Endothelial cell of umbilical vein (primary cell): ENCODE measurements at regions not wholly inside any gene's neighbourhood (a gene's known extent, or its start where the extent isn't known, plus 50 kb on each side); places are given as distances from the start of the nearest gene placed in this dataset.

Source experiments
- BruUV-seq: library from RNA; stranded (reverse); fragments of 400-500 nt; replicated peaks from 2 replicates; lab custom pipeline; 2021; lab: Mats Ljungman, UMichigan
- CTCF ChIA-PET: fragments of 300-600, 350-600 bp; sonication (Branson Sonifier 250); formaldehyde crosslinking; loops from one replicate; lab custom pipeline; 2021; ENCODE audit warnings: antibody characterized with exemption, inconsistent platforms; lab: Charles Lee
- POLR2A ChIA-PET: fragments of 300-600, 350-600 bp; sonication (Branson Sonifier 250); formaldehyde crosslinking; loops from one replicate; lab custom pipeline; 2021; ENCODE audit warnings: antibody characterized with exemption, inconsistent platforms; lab: Charles Lee
- DNase-seq: peaks from one replicate; pipeline ENCODE4 v3.0.0-alpha.2; 2011; ENCODE audit warnings: low read depth, low spot score
- FAIRE-seq: peaks from 2 replicates; lab custom pipeline; 2011; peaks lifted over from hg19 to GRCh38; lab: Jason Lieb, UNC
- H2AFZ ChIP-seq: 2 replicates; pipeline ENCODE4 v1.6.0; 2012; ENCODE audit warnings: low read depth, low read length, control low read depth, inconsistent platforms
- H3K27ac ChIP-seq: 2 replicates; pipeline ENCODE4 v1.5.1; 2011; ENCODE audit warnings: low read depth, mild to moderate bottlenecking, control low read depth, low read length, moderate library complexity; ENCODE audit not compliant: insufficient read depth
- H3K27me3 ChIP-seq, 2 experiments: 2 replicates each; pipeline versions ENCODE4 v1.6.0 to v1.6.1; 2011; ENCODE audit warnings: low read length in 2 of 2, mixed read lengths in 1 of 2; ENCODE audit not compliant: control insufficient read depth in 2 of 2, insufficient read depth in 2 of 2
- H3K36me3 ChIP-seq, 2 experiments: 2 replicates in 1 of 2; 3 replicates in 1 of 2; pipeline ENCODE4 v1.5.1; 2011; ENCODE audit warnings: low read length in 2 of 2, mild to moderate bottlenecking in 1 of 2, moderate library complexity in 1 of 2; ENCODE audit not compliant: control insufficient read depth in 2 of 2, insufficient read depth in 2 of 2; ENCODE audit errors: extremely low read depth in 1 of 2
- H3K4me1 ChIP-seq: 3 replicates; pipeline ENCODE4 v1.5.1; 2011; ENCODE audit warnings: mild to moderate bottlenecking, low read length; ENCODE audit not compliant: control insufficient read depth, insufficient read depth; ENCODE audit errors: extremely low read depth
- H3K4me2 ChIP-seq: 2 replicates; pipeline ENCODE4 v1.6.1; 2011; ENCODE audit warnings: low read length, control low read depth, mixed read lengths; ENCODE audit not compliant: insufficient read depth
- H3K4me3 ChIP-seq, 3 experiments: fragments of 200-600 bp in 1 of 3; sonication (generic), shearing (Covaris generic) in 1 of 3; replicated peaks in 1 of 3; 2 replicates each; pipeline ENCODE4 v1.5.1; 2011 to 2016; ENCODE audit warnings: control low read depth in 3 of 3, low read length in 3 of 3, mild to moderate bottlenecking in 2 of 3, inconsistent platforms in 1 of 3, low read depth in 1 of 3, moderate library complexity in 1 of 3; ENCODE audit not compliant: insufficient read depth in 1 of 3
- H3K79me2 ChIP-seq: 2 replicates; pipeline ENCODE4 v1.6.0; 2012; ENCODE audit warnings: low read length, inconsistent platforms; ENCODE audit not compliant: control insufficient read depth, insufficient read depth
- H3K9ac ChIP-seq: replicated peaks from 2 replicates; pipeline ENCODE3; 2011; ENCODE audit warnings: low read length, control low read depth; ENCODE audit not compliant: insufficient read depth; ENCODE audit errors: extremely low read depth
- H3K9me1 ChIP-seq: replicated peaks from 3 replicates; pipeline ENCODE4 v1.6.0; 2011; ENCODE audit warnings: mild to moderate bottlenecking, low read length; ENCODE audit not compliant: control insufficient read depth, insufficient read depth; ENCODE audit errors: extremely low read depth
- H3K9me3 ChIP-seq: replicated peaks from 2 replicates; pipeline ENCODE4 v1.5.1; 2012; ENCODE audit warnings: low read length, inconsistent platforms; ENCODE audit not compliant: control insufficient read depth, insufficient read depth
- H4K20me1 ChIP-seq: replicated peaks from 2 replicates; pipeline ENCODE3; 2011; ENCODE audit warnings: mild to moderate bottlenecking, low read length; ENCODE audit not compliant: control insufficient read depth, insufficient read depth; ENCODE audit errors: extremely low read depth
- CTCF ChIP-seq, 2 donors: IDR thresholded peaks; 1 replicate in 1 of 2; 2 replicates in 1 of 2; pipeline ENCODE4 v1.5.1; 2011; ENCODE audit warnings: low read length in 2 of 2, mild to moderate bottlenecking in 2 of 2, moderate library complexity in 2 of 2, control low read depth in 1 of 2, inconsistent platforms in 1 of 2, low read depth in 1 of 2; ENCODE audit not compliant: insufficient read depth in 1 of 2; ENCODE audit errors: extremely low read depth in 1 of 2
- EZH2 ChIP-seq: IDR thresholded peaks from 2 replicates; pipeline ENCODE4 v1.6.1; 2012; ENCODE audit warnings: borderline replicate concordance, low read depth, mild to moderate bottlenecking, moderate library complexity, low read length, inconsistent platforms; ENCODE audit not compliant: severe bottlenecking
- FOS ChIP-seq: IDR thresholded peaks from 2 replicates; pipeline ENCODE4 v1.6.1; 2011; ENCODE audit warnings: mild to moderate bottlenecking, low read length, moderate library complexity, borderline replicate concordance; ENCODE audit not compliant: insufficient read depth
- GATA2 ChIP-seq: IDR thresholded peaks from 2 replicates; pipeline ENCODE4 v1.7.0; 2011; ENCODE audit warnings: low read depth, mild to moderate bottlenecking, moderate library complexity, mixed read lengths, low read length; ENCODE audit not compliant: insufficient read length, insufficient read depth
- JUN ChIP-seq: IDR thresholded peaks from 2 replicates; pipeline ENCODE4 v1.6.1; 2011; ENCODE audit warnings: borderline replicate concordance, low read depth; ENCODE audit not compliant: insufficient read length, insufficient read depth
- MAX ChIP-seq: IDR thresholded peaks from 2 replicates; pipeline ENCODE4 v1.6.1; 2011; ENCODE audit not compliant: insufficient read depth, insufficient read length
- MYC ChIP-seq: IDR thresholded peaks from one replicate; pipeline ENCODE4 v1.6.1; 2011; ENCODE audit warnings: mild to moderate bottlenecking, low read depth, low read length
- POLR2A ChIP-seq: IDR thresholded peaks from 2 replicates; pipeline ENCODE4 v1.6.1; 2012; ENCODE audit warnings: low read depth, mild to moderate bottlenecking, control low read depth, low read length
- POLR2AphosphoS5 ChIP-seq: IDR thresholded peaks from 2 replicates; pipeline ENCODE4 v1.6.1; 2012; ENCODE audit warnings: low read depth, mild to moderate bottlenecking, control low read depth, low read length, moderate library complexity; ENCODE audit not compliant: insufficient read depth
- dilution Hi-C: fragments of 300-500 bp; cut with MboI; formaldehyde crosslinking; loops from one replicate; pipeline ENCODE4 v1.15.0; 2019; ENCODE audit warnings: low sequenced_read_pairs; ENCODE audit not compliant: extremely low pct_ligation_motif_present
- intact Hi-C: fragments of 100-400 bp; cut with micrococcal nuclease; formaldehyde crosslinking; loops from one replicate; pipeline ENCODE4 v1.10.0; 2022

GRCh38 chr18:76232010-76232409 lies 263.0 kb downstream of the ZNF516 start:
- FAIRE-seq: no peak
- H4K20me1 ChIP-seq: no peaks in the 10 kb centered on the region
- intact Hi-C loops (no loop called here), dilution Hi-C loops (no loop called here)
- H3K9ac ChIP-seq: no peak overlapping the region
- no peak overlapping the region for H3K4me3 ChIP-seq
- H3K9me1 ChIP-seq: no peaks in the 10 kb centered on the region
- no peak overlapping the region for H2AFZ ChIP-seq
- H3K79me2 ChIP-seq: no peaks in the 10 kb centered on the region
- H3K9me3 ChIP-seq: peaks cover 2% of the 10 kb centered on the region
- no peak overlapping the region for H3K27ac ChIP-seq
- no peak for TF ChIP-seq EZH2
- no peak for TF ChIP-seq MAX
- TF ChIP-seq POLR2AphosphoS5: no peak
- no peak for TF ChIP-seq FOS
- TF ChIP-seq POLR2A: no peak
- TF ChIP-seq GATA2: no peak
- no peak for TF ChIP-seq JUN
- no peak for TF ChIP-seq CTCF (IDR thresholded peaks at IDR 0.05; ENCODE audit: extremely low read depth in 1 of 2, insufficient read depth in 1 of 2, low read depth in 1 of 2, low read length in 2 of 2)
- TF ChIP-seq MYC: no peak
- no TSS peak for BruUV-seq
- H3K36me3 ChIP-seq: no peaks in the 10 kb centered on the region
- H3K27me3 ChIP-seq: no peaks in the 10 kb centered on the region
- H3K4me2 ChIP-seq: no peak overlapping the region
- ChIA-PET CTCF (no interaction called here), POLR2A (no interaction called here)
- no peak for DNase-seq
- no peaks in the 10 kb centered on the region for H3K4me1 ChIP-seq
